GM12892 (cell line): ENCODE measurements at regions not wholly inside any gene's neighbourhood (a gene's known extent, or its start where the extent isn't known, plus 50 kb on each side); places are given as distances from the start of the nearest gene placed in this dataset.
"Not testable (repeated sequence)": the region's sequence is repeated elsewhere in the genome, so short reads cannot be mapped to it uniquely, and the experiment has no call there.

Source experiments
- DNase-seq: peaks from one replicate; pipeline ENCODE4 v3.0.0; 2011; ENCODE audit not compliant: insufficient read length
- FAIRE-seq: peaks from 2 replicates; lab custom pipeline; 2011; peaks lifted over from hg19 to GRCh38; lab: Jason Lieb, UNC
- POLR2A ChIP-seq: IDR thresholded peaks from 2 replicates; pipeline ENCODE4 v1.6.1; 2011; ENCODE audit warnings: low read depth, low read length, control low read depth
- POLR2AphosphoS5 ChIP-seq: IDR thresholded peaks from 2 replicates; pipeline ENCODE4 v1.6.1; 2011; ENCODE audit warnings: low read depth, low read length, control low read depth
- TAF1 ChIP-seq: IDR thresholded peaks from 2 replicates; pipeline ENCODE4 v1.6.1; 2011; ENCODE audit warnings: low read depth, mild to moderate bottlenecking, control low read depth, low read length, borderline replicate concordance

DNA sequence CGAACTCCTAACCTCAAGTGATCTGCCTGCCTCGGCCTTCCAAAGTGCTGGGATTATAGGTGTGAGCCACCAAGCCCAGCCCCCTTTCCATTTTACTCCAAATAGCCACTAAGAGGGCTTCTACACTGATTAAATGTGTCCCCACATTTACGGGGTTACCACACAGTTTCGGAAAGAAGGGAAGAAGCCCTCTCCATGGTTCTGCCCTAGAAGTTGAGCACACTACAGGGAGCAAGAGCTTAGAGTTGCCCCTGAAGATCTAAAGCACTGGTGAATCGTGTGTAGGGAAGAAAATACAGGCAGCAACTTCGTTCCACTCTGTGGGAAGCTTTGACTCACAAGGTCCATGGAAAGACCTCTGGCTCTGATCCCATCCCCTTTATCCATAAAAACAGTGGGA lies 133.0 kb upstream of the PRKCQ start:
- no peak for TF ChIP-seq POLR2A
- no peak for TF ChIP-seq TAF1
- TF ChIP-seq POLR2AphosphoS5, result no peak
- DNase-seq (no peak), FAIRE-seq (no peak)

DNA sequence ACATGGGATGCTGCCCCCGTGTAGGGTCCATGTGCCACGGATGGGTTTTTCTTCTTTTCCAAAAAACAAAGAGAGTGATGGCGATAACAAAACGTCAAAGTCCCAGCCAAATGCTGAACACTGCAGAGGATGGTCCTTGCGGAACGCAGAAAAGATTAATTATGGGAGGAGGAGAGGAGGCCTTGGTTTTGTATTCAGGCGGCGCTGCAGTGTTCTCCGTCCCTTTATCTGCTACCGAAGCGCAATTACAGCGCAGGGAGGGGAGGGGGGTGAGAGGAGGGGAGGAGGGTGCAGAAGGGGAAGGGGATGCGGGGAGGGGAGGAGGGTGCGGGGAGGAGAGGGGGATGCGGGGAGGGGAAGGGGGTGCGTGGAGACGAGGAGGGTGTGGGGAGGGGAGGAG lies 131.8 kb upstream of the PRKCQ start:
- no peak for DNase-seq
- FAIRE-seq, result no peak
- TF ChIP-seq POLR2AphosphoS5 (no peak), POLR2A (no peak), TAF1 (no peak)

DNA sequence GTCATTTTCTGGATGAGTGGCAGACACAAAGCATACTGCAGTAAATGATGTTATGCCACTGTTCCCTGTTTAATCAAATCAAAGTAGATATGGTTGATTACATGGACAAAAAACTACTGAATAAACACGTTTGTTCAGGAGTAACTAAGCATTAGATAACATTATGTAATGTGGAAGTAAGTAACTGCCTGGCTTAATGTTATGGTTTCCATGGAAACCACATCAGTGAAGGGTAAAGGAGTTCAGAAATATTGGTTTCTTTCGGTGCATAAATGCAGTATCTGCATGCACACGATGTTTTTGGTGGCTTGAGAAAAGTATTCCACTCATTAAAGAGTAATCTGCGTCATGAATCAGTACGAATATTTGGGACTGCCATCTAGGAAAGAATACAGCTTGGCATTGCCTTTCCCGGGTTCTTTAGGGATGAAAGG lies 131.3 kb upstream of the PRKCQ start:
- TF ChIP-seq POLR2AphosphoS5, result no peak
- TF ChIP-seq POLR2A, result no peak
- TF ChIP-seq TAF1, result no peak
- DNase-seq (no peak), FAIRE-seq (no peak)

DNA sequence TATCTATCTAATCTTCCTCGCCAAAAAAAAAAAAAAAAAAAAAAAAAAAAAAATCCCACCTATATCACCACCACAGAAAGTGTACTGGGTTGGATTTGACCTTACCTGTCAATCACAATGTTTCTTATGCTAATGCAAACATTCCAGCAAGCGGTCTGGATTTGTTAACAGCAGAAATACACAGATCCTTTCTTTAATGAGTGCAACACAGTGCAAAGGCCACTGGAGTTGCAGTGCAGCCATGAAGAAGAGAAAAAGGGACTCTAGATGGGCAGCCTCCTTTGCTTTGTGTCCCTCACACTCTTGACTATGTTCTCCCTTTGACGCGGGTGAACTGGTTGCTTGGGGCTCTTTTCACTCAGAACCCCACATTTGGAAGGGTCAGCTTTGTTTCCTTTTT lies 127.3 kb upstream of the PRKCQ start:
- FAIRE-seq (no peak), DNase-seq (no peak)
- no peak for TF ChIP-seq POLR2AphosphoS5
- no peak for TF ChIP-seq TAF1
- no peak for TF ChIP-seq POLR2A

DNA sequence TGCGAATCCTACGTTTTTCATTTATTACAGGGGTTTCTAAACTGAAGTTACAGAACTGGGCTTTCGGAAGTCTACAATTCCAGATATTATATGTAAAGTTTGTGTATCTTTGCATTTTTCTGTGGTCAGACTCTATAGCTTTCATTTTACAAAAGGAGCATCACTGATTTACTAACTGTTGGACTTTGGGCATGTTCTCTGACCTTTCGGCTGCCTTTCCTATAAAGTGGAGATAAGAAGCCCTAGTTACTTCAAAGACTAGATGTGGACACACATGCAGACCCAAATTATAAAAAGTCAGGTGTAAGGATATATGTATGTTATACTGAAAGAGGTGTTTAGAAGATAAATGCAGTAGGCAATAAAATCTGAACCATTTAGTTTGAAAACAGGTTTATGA lies 126.6 kb upstream of the PRKCQ start:
- FAIRE-seq (no peak), DNase-seq (no peak)
- TF ChIP-seq TAF1 (no peak), POLR2AphosphoS5 (no peak)

DNA sequence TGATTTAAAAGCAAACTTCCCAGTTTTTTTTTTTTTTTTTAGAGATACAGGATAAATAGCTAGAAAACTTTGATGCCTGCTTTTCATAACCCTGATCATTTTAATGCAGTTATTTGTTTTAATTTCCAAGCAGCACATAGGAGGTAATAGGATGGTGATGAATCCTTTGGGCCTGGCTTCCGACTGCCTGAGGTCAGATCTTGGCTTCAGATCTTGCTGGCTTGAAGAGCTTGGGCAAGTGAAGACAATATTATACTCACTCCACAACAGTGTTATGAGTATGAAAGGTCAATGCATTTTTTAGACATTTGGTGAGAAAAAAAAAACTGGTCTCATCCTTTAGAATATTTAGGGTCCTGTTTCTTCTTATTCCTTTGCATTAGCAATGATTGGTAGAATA lies 124.8 kb upstream of the PRKCQ start:
- no peak for TF ChIP-seq TAF1
- no peak for TF ChIP-seq POLR2AphosphoS5
- no peak for TF ChIP-seq POLR2A
- no peak for FAIRE-seq
- DNase-seq, result no peak

DNA sequence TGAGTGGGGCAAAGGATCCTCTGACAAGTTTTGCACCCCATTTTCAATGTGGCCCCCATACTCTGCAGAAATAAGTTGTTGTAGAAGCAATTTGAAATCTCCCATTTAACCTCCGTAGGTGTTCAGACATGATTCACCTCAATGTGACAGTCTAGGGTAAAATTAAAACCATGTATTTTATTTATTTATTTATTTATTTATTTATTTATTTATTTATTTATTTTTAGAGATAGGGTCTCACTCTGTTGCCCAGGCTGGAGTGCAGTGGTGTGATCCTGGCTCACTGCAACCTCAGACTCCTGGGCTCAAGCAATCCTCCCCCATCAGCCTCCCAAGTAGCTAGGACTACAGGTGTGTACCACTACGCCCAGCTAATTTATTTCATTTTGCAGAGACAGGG lies 122.8 kb upstream of the PRKCQ start:
- DNase-seq, FAIRE-seq: not testable (repeated sequence)

DNA sequence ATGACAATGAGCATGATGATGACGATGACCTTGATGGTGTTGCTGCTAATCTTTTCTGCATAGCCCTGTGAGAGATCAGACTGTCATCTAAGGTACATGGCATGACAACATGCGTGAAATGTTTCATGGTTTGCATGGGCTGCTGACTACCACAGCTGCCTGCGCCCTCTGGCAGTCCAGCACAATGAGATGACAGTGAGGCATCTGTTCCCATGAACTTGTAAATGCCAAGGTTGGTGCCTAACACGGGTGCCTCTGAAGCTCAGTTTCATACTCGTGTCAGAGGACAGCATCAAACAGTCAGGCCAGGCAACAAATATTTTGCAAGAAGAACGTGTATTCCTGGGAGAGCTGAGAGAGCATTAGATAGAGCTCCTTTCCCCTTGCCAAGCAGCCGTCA lies 122.0 kb upstream of the PRKCQ start:
- DNase-seq (no peak), FAIRE-seq (no peak)

DNA sequence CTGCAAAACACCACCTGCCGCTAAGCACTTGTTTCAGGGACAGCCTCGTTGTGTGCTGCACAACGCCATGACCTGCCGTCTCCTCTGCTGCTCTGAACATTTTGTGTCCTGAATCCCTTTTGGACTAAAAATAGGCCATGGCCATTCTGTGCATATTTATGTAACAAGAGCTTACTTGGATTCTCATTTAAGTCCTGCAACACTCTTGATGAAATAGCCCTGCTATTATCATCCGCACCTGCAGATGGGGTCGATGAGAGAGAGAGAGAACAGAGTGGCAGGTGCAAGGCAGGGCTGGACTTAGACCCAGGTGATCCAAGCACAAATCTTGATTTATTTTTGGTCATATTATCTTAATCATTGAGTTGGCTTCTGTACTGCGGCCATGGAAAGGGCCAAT lies 121.2 kb upstream of the PRKCQ start:
- DNase-seq, result no peak
- TF ChIP-seq POLR2AphosphoS5 (no peak), POLR2A (no peak)
- FAIRE-seq, result no peak

More for the DNA sequence above, 122.0 kb upstream of the PRKCQ start:
- TF ChIP-seq POLR2AphosphoS5 (no peak), TAF1 (no peak), POLR2A (no peak)

DNA sequence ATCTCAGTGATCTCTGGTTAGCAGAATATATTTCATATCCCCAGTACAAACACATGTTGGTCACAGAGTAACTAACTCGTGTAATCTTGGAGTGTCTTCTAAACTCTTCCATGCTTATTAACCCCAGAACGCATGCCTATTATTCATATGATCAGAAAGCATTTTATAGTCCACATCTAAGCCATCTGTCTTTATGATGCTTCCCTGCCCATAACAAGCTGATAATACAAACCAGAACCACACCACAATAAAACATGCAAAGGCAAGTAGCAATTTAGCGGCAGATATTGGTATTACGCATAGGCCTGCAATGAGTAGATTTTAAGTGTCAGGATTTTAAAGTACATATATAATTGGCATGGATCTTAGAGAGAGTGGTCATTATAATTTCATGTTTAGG lies 120.0 kb upstream of the PRKCQ start:
- TF ChIP-seq TAF1 (no peak), POLR2A (no peak), POLR2AphosphoS5 (no peak)
- DNase-seq (no peak), FAIRE-seq (no peak)

DNA sequence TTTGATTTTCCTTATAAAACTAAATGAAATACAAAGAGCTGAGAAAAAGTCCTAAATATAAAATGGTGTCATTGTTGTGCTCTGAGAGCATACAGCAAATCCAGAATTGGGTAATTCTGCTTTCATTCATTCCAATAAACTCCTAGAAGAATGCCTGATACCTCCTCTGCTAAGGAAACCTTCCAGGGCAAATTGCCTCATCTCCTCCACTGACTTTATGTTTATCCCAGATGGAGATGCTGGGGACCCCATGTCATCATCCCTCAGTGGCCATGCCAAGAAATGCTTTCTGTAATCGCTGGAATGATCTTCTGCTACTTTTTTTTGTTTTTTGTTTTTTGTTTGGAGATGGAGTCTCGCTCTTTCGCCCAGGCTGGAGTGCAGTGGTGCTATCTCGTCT lies 119.3 kb upstream of the PRKCQ start:
- TF ChIP-seq POLR2A (no peak), TAF1 (no peak), POLR2AphosphoS5 (no peak)
- DNase-seq (no peak), FAIRE-seq (no peak)

DNA sequence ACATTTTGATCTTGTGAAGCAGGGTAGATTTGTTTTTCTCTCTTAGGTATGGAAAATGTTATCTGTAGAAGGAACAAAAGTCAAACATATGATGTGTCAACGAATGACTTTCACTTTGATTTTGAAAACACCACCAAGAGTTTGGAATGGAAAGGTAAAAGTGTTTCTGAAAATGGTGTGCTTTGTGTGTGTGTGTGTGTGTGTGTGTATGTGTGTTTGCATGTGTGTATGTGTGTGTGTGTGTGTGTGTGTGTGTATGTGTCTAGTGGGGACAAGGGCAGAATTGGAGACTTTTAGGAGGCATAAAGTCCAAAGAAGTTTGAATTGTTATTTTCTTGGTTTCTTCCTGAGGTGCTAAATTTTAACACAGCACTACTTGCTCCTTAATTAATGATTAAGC lies 115.4 kb upstream of the PRKCQ start:
- DNase-seq, result no peak
- TF ChIP-seq POLR2AphosphoS5, result no peak
- no peak for TF ChIP-seq TAF1
- no peak for TF ChIP-seq POLR2A
- no peak for FAIRE-seq

DNA sequence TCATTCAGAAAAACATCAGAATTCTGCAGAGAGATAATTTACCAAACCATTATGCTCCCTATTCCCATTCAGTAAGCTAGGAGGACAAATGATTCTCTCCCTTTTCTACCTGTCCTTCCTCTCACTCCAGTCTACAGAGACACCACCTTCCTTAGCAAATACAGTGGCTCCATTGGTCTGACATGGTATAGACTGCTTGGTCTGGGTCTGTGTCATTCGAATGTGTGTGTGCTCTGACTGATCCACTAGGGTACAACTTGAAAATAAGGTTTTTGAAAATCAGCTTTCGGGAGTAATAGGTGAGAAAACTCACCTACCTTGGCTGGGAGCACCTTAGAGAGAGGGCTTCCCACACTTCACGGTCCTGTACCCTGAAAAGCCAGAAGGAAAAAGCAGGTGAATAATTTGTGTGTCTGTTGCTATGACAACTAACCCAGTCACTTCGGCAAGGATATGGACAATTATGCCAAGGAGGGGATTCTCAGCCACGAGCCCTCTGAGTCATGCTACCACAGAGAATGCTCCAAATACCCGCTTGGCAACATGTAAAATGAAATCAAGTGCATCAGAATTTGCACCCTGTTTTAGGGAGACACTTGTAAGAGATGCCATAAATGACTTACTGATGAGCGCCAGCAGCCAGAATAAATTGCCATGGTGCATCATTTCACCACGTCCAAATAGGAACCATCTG lies 114.5 kb upstream of the PRKCQ start:
- FAIRE-seq (no peak), DNase-seq (no peak)
- TF ChIP-seq POLR2A (no peak), POLR2AphosphoS5 (no peak), TAF1 (no peak)
